ENCODE measurements at regions not wholly inside any gene's neighbourhood (a gene's known extent, or its start where the extent isn't known, plus 50 kb on each side); places are given as distances from the start of the nearest gene placed in this dataset.

DNA sequence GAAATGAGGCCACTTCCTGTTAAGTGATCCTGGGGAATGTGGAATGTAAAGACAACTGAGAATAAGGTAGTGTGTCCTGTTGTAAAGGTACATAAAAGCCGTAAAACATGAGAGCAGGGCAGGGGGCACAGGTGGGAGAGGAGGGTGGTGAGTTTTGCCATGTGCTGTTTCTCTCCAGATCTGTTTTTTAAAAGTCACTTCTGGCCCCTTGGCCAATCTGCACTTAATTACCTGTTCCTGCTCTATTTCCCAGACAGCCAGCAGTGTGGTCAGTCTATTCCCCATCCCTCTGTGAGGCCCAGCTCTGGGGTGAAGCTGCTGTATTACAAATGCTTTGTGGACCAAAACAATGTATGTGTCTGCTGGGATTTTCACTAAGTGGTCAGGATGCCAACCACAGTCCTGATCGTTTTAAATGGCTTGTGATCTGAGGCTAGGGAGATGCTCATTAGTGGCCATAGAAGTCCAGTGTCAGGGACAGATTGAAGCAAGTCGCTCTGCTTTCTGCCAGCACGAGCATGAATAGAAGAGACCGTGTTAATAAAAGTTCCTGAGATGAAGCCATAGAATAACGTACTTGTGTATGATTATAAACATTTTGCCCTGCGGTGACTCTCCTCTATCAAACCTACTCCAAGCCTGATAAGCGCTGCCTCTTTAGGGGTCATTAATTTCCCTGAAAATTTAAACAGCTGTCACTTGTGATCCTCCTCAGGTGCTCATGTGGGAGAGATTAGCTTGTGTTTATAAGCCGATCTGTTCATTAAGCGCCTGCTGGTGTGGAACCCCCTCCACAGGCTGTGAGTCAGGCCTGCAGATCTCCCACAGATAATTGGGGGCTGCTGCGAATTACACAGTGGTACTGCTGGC is 111.8 kb upstream of the CENPW start:
- TF ChIP-seq, protein P1, sequence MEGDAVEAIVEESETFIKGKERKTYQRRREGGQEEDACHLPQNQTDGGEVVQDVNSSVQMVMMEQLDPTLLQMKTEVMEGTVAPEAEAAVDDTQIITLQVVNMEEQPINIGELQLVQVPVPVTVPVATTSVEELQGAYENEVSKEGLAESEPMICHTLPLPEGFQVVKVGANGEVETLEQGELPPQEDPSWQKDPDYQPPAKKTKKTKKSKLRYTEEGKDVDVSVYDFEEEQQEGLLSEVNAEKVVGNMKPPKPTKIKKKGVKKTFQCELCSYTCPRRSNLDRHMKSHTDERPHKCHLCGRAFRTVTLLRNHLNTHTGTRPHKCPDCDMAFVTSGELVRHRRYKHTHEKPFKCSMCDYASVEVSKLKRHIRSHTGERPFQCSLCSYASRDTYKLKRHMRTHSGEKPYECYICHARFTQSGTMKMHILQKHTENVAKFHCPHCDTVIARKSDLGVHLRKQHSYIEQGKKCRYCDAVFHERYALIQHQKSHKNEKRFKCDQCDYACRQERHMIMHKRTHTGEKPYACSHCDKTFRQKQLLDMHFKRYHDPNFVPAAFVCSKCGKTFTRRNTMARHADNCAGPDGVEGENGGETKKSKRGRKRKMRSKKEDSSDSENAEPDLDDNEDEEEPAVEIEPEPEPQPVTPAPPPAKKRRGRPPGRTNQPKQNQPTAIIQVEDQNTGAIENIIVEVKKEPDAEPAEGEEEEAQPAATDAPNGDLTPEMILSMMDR (IDR thresholded peaks at IDR 0.05; ENCODE audit: partially characterized antibody, unreplicated experiment) = no peak
- Mint-ChIP-seq H3K9me3 (ENCODE audit: unreplicated experiment) (peaks cover 2% of the 10 kb centered on the region), H3K4me1 (ENCODE audit: low read depth, unreplicated experiment) (peaks cover 11% of the 10 kb centered on the region), H3K36me3 (ENCODE audit: unreplicated experiment) (no peaks in the 10 kb centered on the region), H3K27ac (ENCODE audit: unreplicated experiment) (peak overlapping the region; percentile 79), H3K4me3 (ENCODE audit: unreplicated experiment) (no peak overlapping the region), H3K27me3 (ENCODE audit: unreplicated experiment) (no peaks in the 10 kb centered on the region)
- peak; percentile 25 for DNase-seq

DNA sequence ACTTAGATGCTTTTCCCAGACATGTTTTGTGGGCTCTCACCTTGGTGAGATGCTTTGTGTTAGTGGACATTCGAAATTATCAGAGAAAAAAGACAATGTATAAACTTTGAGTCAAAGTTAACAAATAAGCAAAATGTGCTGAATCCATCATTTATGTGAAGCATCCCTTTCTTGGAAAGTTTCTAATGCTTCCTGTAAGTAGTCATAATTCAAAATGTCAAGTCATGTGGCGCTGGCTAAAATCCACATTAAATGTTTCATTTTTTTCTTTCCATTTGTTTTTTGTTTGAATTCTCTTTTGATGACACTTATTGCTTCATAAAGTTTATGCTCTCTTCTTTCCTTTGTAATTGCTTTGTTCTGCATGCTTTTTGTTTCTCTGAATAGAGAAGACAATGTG is 107.2 kb upstream of the CENPW start:
- Mint-ChIP-seq H3K27me3 (ENCODE audit: unreplicated experiment) (no peaks in the 10 kb centered on the region), H3K4me3 (ENCODE audit: unreplicated experiment) (no peak overlapping the region)

DNA sequence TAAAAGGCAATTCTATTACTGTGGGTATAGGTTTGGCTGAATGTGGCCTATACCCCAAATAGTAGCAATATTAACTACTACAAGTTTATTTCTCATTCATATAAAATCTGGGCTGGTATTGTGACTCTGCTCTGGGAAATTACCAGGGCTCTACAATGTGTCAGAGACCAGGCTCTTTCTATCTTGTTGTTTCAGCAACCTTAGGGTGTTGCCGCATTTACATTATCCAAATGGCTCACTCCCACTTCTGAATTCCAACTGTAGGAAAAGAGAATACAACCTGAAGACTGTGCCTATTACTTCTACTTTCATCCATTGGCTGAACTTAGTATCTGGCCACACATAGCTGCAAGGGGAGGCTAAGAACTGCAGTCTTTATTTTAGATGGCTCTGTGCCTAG is 106.7 kb upstream of the CENPW start:
- Mint-ChIP-seq H3K27me3 (ENCODE audit: unreplicated experiment) (no peaks in the 10 kb centered on the region), H3K4me3 (ENCODE audit: unreplicated experiment) (no peak overlapping the region), H3K4me1 (ENCODE audit: low read depth, unreplicated experiment) (peaks cover 3% of the 10 kb centered on the region), H3K36me3 (ENCODE audit: unreplicated experiment) (no peaks in the 10 kb centered on the region), H3K27ac (ENCODE audit: unreplicated experiment) (no peak overlapping the region), H3K9me3 (ENCODE audit: unreplicated experiment) (peaks cover 2% of the 10 kb centered on the region)
- TF ChIP-seq, protein P1 (IDR thresholded peaks at IDR 0.05; ENCODE audit: partially characterized antibody, unreplicated experiment) = no peak
- no peak for DNase-seq

More for the DNA sequence above, 107.2 kb upstream of the CENPW start:
- TF ChIP-seq, protein P1 (IDR thresholded peaks at IDR 0.05; ENCODE audit: partially characterized antibody, unreplicated experiment) = no peak
- no peak for DNase-seq
- Mint-ChIP-seq H3K4me1 (ENCODE audit: low read depth, unreplicated experiment) (peaks cover 8% of the 10 kb centered on the region), H3K9me3 (ENCODE audit: unreplicated experiment) (peaks cover 2% of the 10 kb centered on the region), H3K36me3 (ENCODE audit: unreplicated experiment) (no peaks in the 10 kb centered on the region), H3K27ac (ENCODE audit: unreplicated experiment) (no peak overlapping the region)

GRCh38 chr6:126235363-126235762 is 104.6 kb upstream of the CENPW start:
- Mint-ChIP-seq H3K36me3 (ENCODE audit: unreplicated experiment) (peaks cover 5% of the 10 kb centered on the region), H3K9me3 (ENCODE audit: unreplicated experiment) (peaks cover 7% of the 10 kb centered on the region), H3K4me1 (ENCODE audit: low read depth, unreplicated experiment) (no peaks in the 10 kb centered on the region), H3K4me3 (ENCODE audit: unreplicated experiment) (no peak overlapping the region), H3K27me3 (ENCODE audit: unreplicated experiment) (no peaks in the 10 kb centered on the region), H3K27ac (ENCODE audit: unreplicated experiment) (no peak overlapping the region)
- TF ChIP-seq, protein P1 (IDR thresholded peaks at IDR 0.05; ENCODE audit: partially characterized antibody, unreplicated experiment) = no peak
- DNase-seq = no peak

DNA sequence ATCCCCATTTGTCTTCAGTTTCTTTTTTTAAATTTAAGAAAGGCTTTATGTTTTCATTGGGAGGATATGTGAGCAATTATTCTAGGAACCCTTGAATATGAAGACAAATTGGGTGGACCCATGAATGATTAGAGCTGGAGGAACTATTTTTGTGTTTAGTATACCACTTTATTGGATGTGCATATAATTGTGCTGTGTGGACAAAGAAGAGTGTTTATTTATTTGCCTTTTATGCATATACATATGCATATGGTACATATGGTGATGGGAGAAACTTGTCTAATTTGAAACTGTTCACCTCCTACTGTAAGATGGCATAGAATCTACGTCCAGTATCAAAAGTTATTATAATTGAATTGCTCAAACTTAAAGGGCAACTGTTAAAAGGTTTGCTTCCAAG is 94.8 kb upstream of the CENPW start:
- Mint-ChIP-seq H3K9me3 (ENCODE audit: unreplicated experiment) (peaks cover 2% of the 10 kb centered on the region), H3K4me3 (ENCODE audit: unreplicated experiment) (no peak overlapping the region), H3K4me1 (ENCODE audit: low read depth, unreplicated experiment) (no peaks in the 10 kb centered on the region), H3K27ac (ENCODE audit: unreplicated experiment) (no peak overlapping the region), H3K36me3 (ENCODE audit: unreplicated experiment) (no peaks in the 10 kb centered on the region), H3K27me3 (ENCODE audit: unreplicated experiment) (no peaks in the 10 kb centered on the region)
- TF ChIP-seq, protein P1 (IDR thresholded peaks at IDR 0.05; ENCODE audit: partially characterized antibody, unreplicated experiment) = no peak
- no peak for DNase-seq
